OCI-LY7 (cell line): ENCODE measurements at regions not wholly inside any gene's neighbourhood (a gene's known extent, or its start where the extent isn't known, plus 50 kb on each side); places are given as distances from the start of the nearest gene placed in this dataset.
A peak's percentile ranks its signal among the peaks of the same experiment; 100 is the strongest.

Experiments
- BruUV-seq: library from RNA; stranded (reverse); fragments of 400-500 nt; replicated peaks from 2 replicates; lab custom pipeline; 2021; lab: Mats Ljungman, UMichigan
- CTCF ChIA-PET: fragments of 300-600 bp; sonication (Branson Sonifier 250); formaldehyde crosslinking; loops from one replicate; lab custom pipeline; 2022; ENCODE audit warnings: antibody characterized with exemption; ENCODE audit not compliant: unreplicated experiment; lab: Charles Lee
- POLR2A ChIA-PET: fragments of 300-600 bp; sonication (Branson Sonifier 250); formaldehyde crosslinking; loops from one replicate; lab custom pipeline; 2022; ENCODE audit warnings: antibody characterized with exemption; lab: Charles Lee
- DNase-seq: peaks from one replicate; pipeline ENCODE4 v3.0.0-alpha.2; 2015; ENCODE audit warnings: low spot score
- H2AFZ ChIP-seq: fragments of 200-600 bp; sonication (generic), shearing (Covaris generic); 2 replicates; pipeline ENCODE4 v1.6.1; 2014; ENCODE audit warnings: mild to moderate bottlenecking, antibody characterized with exemption, low read length, moderate library complexity
- H3K27ac ChIP-seq: fragments of 200-600 bp; sonication (generic); 2 replicates; pipeline ENCODE4 v1.5.1; 2014; ENCODE audit warnings: mixed run types, low read depth, mild to moderate bottlenecking, moderate library complexity, low read length, inconsistent platforms; ENCODE audit not compliant: poor library complexity, severe bottlenecking
- H3K36me3 ChIP-seq: fragments of 200-600 bp; sonication (generic); 2 replicates; pipeline ENCODE4 v1.6.1; 2014; ENCODE audit warnings: mild to moderate bottlenecking, antibody characterized with exemption, low read length, moderate library complexity, mixed read lengths; ENCODE audit not compliant: insufficient read depth
- H3K4me1 ChIP-seq: fragments of 200-600 bp; sonication (generic); 2 replicates; pipeline ENCODE4 v1.5.1; 2014; ENCODE audit warnings: mild to moderate bottlenecking, low read length; ENCODE audit not compliant: insufficient read depth, poor library complexity, severe bottlenecking
- H3K4me2 ChIP-seq: fragments of 200-600 bp; sonication (generic); 2 replicates; pipeline ENCODE4 v1.6.1; 2014; ENCODE audit warnings: mild to moderate bottlenecking, low read length
- H3K4me3 ChIP-seq: fragments of 200-600 bp; sonication (generic); 2 replicates; pipeline ENCODE4 v1.5.1; 2014; ENCODE audit warnings: mild to moderate bottlenecking, low read depth, low read length; ENCODE audit not compliant: poor library complexity, severe bottlenecking
- H3K79me2 ChIP-seq: fragments of 200-600 bp; sonication (generic); 2 replicates; pipeline ENCODE4 v1.6.1; 2016; ENCODE audit warnings: low read depth, mild to moderate bottlenecking, low read length, moderate library complexity, mixed read lengths; ENCODE audit not compliant: insufficient read depth
- H3K9me2 ChIP-seq: fragments of 200-600 bp; sonication (generic); 2 replicates; pipeline ENCODE4 v1.6.1; 2016; ENCODE audit warnings: mild to moderate bottlenecking, low read length, mixed read lengths; ENCODE audit not compliant: insufficient read depth
- H3K9me3 ChIP-seq: fragments of 200-600 bp; sonication (generic); 2 replicates; pipeline ENCODE4 v1.6.1; 2014; ENCODE audit warnings: mild to moderate bottlenecking, mixed run types, low read length, mixed read lengths
- H4K20me1 ChIP-seq: fragments of 200-600 bp; sonication (generic); 2 replicates; pipeline ENCODE4 v1.6.1; 2014; ENCODE audit warnings: mild to moderate bottlenecking, antibody characterized with exemption, low read length, moderate library complexity, mixed read lengths; ENCODE audit not compliant: insufficient read depth
- EZH2phosphoT487 ChIP-seq: fragments of 200-600 bp; sonication (generic); IDR thresholded peaks from 2 replicates; pipeline ENCODE4 v1.6.1; 2018; ENCODE audit warnings: low read depth, borderline replicate concordance, mild to moderate bottlenecking, mixed run types, antibody characterized with exemption, low read length, moderate library complexity, mixed read lengths
- intact Hi-C: fragments of 100-400 bp; cut with micrococcal nuclease; formaldehyde crosslinking; loops from one replicate; pipeline ENCODE4 v1.10.0; 2022; ENCODE audit not compliant: unreplicated experiment
- TF ChIP-seq, protein P1 (sequence below): fragments of 200-600 bp; sonication (generic); conservative IDR thresholded peaks from 2 replicates; pipeline ENCODE4 v1.5.1; 2014; ENCODE audit warnings: mild to moderate bottlenecking, antibody characterized with exemption, low read length, moderate library complexity, mixed read lengths

DNA sequence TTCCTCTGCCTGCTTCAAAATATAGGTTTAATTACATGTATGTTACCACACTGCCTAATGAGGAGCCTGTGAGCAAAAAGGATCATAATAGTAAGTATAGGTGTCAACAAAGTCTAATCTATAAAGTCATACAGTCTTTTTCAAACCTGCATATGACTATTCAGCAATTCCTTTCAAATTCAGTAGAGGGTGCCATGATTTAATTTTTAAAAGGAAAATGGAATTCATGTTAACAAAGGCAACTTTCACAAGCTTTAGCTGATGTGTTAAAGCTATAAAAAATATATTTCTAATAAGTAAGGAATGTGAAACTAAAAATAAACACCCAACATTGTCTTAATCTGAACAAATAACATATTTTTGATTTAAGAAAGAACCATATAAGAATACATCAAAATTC, 52.1 kb downstream of the MPP7 start:
- Histone ChIP-seq H3K79me2 (no peaks in the 10 kb centered on the region), H3K9me2 (no peaks in the 10 kb centered on the region), H3K27ac (no peak overlapping the region), H3K4me2 (no peak overlapping the region), H2AFZ (no peak overlapping the region), H3K4me1 (no peaks in the 10 kb centered on the region), H3K9me3 (peaks cover 5% of the 10 kb centered on the region; the same call in 1 of the 2 replicates), H3K4me3 (no peak overlapping the region), H3K36me3 (no peaks in the 10 kb centered on the region), H4K20me1 (no peaks in the 10 kb centered on the region)
- intact Hi-C loops: loop anchor here (1.0 kb wide), 2 partner anchors 52 to 132 kb away; no protein-coding TSS in a partner anchor
- ChIA-PET CTCF (interaction anchor here (1.0 to 1.6 kb wide), 2 partner anchors 48 to 52 kb away, joined by 6 read pairs; partner anchors contain the start of gene MPP7), POLR2A (interaction anchor here (0.6 to 1.4 kb wide), 7 partner anchors 19 to 709 kb away, joined by 3 to 7 read pairs (median 3); no protein-coding TSS in a partner anchor)
- DNase-seq: peak; percentile 44
- BruUV-seq: no TSS peak
- TF ChIP-seq, protein P1, sequence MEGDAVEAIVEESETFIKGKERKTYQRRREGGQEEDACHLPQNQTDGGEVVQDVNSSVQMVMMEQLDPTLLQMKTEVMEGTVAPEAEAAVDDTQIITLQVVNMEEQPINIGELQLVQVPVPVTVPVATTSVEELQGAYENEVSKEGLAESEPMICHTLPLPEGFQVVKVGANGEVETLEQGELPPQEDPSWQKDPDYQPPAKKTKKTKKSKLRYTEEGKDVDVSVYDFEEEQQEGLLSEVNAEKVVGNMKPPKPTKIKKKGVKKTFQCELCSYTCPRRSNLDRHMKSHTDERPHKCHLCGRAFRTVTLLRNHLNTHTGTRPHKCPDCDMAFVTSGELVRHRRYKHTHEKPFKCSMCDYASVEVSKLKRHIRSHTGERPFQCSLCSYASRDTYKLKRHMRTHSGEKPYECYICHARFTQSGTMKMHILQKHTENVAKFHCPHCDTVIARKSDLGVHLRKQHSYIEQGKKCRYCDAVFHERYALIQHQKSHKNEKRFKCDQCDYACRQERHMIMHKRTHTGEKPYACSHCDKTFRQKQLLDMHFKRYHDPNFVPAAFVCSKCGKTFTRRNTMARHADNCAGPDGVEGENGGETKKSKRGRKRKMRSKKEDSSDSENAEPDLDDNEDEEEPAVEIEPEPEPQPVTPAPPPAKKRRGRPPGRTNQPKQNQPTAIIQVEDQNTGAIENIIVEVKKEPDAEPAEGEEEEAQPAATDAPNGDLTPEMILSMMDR: peak; percentile 91
- no peak for TF ChIP-seq EZH2phosphoT487

DNA sequence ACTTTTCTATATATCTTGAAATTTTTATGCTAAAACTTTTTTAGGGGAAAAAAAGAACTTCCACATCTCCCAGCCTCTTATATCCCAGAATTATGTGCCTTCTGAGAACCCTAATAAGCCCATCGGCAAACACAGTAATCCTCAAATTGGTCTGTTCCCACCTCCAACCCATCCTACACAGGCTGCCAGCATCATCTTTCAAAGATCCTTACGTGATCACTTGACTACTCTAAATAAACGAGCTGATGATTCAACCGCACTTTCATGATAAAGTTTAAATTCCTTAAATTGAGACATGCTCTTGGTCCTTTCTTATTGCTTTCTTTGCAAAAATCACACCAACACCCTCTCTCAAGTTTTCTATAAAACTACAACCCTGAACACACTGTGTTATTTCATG, 52.5 kb downstream of the MPP7 start:
- Histone ChIP-seq H2AFZ (no peak overlapping the region), H3K4me3 (no peak overlapping the region), H3K4me2 (no peak overlapping the region), H3K4me1 (no peaks in the 10 kb centered on the region), H3K79me2 (no peaks in the 10 kb centered on the region), H3K27ac (no peak overlapping the region), H3K9me2 (no peaks in the 10 kb centered on the region), H3K36me3 (no peaks in the 10 kb centered on the region; the same call in 1 of the 2 replicates), H3K9me3 (peaks cover 9% of the 10 kb centered on the region; the same call in 1 of the 2 replicates), H4K20me1 (no peaks in the 10 kb centered on the region)
- DNase-seq: no peak
- ChIA-PET CTCF (interaction anchor here (1.0 to 1.6 kb wide), 2 partner anchors 48 to 52 kb away, joined by 6 read pairs; partner anchors contain the start of gene MPP7), POLR2A (interaction anchor here (0.8 to 1.4 kb wide), 5 partner anchors 24 to 135 kb away, joined by 3 to 7 read pairs (median 4); no protein-coding TSS in a partner anchor)
- intact Hi-C loops: loop anchor here (1.0 kb wide), 1 partner anchor 52 kb away; no protein-coding TSS in a partner anchor
- TF ChIP-seq, protein P1: no peak
- no peak for TF ChIP-seq EZH2phosphoT487
- no TSS peak for BruUV-seq

DNA sequence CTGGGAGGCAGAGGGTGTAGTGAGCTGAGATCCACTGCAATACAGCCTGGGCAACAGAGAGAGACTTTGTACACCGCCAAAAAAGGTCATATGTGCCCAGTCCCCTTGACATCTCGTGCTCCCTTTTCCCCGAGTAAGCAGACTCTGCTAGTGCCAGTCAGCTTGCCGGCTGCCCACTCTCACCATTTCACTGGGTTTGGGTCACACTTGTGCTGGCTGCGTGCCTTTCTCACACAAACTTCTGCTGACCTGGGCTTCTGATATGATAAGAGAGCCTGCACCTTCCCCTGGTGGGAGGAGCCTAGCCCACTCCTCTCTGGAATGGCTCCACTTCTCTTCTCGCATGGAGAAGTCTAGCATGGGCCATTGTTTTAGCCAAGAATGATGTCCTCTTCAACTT, 53.4 kb downstream of the MPP7 start:
- CTCF ChIA-PET: no interaction called here
- intact Hi-C loops: no loop called here
- TF ChIP-seq, protein P1: no peak
- TF ChIP-seq EZH2phosphoT487: no peak
- Histone ChIP-seq H3K9me3 (peaks cover 13% of the 10 kb centered on the region; the same call in 1 of the 2 replicates), H3K9me2 (no peaks in the 10 kb centered on the region), H3K27ac (no peak overlapping the region), H2AFZ (no peak overlapping the region), H3K36me3 (no peaks in the 10 kb centered on the region; the same call in 1 of the 2 replicates), H3K79me2 (no peaks in the 10 kb centered on the region), H3K4me1 (no peaks in the 10 kb centered on the region), H3K4me3 (no peak overlapping the region), H4K20me1 (no peaks in the 10 kb centered on the region), H3K4me2 (no peak overlapping the region)
- no TSS peak for BruUV-seq
- no peak for DNase-seq
- POLR2A ChIA-PET: no interaction called here
